H1 (cell line): ENCODE measurements at regions not wholly inside any gene's neighbourhood (a gene's known extent, or its start where the extent isn't known, plus 50 kb on each side); places are given as distances from the start of the nearest gene placed in this dataset.

Experiments
- CTCF ChIA-PET: fragments of 300-600 bp; sonication (Branson Sonifier 250); formaldehyde crosslinking; loops from one replicate; lab custom pipeline; 2021; ENCODE audit not compliant: partially characterized antibody; lab: Charles Lee
- POLR2A ChIA-PET: fragments of 300-600 bp; sonication (Branson Sonifier 250); formaldehyde crosslinking; loops from one replicate; lab custom pipeline; 2021; ENCODE audit warnings: inconsistent platforms; ENCODE audit not compliant: partially characterized antibody; lab: Charles Lee
- DNase-seq, 2 experiments: peaks; one replicate each; pipeline versions ENCODE4 v3.0.0 to v3.0.0-alpha.2; 2010 to 2022; ENCODE audit warnings: low spot score in 2 of 2, low read depth in 1 of 2, mixed read lengths in 1 of 2
- FAIRE-seq: peaks from 2 replicates; lab custom pipeline; 2011; peaks lifted over from hg19 to GRCh38; lab: Jason Lieb, UNC
- H2AFZ ChIP-seq: 2 replicates; pipeline ENCODE4 v1.8.1; 2012; ENCODE audit warnings: low read length, inconsistent platforms
- H2AK5ac ChIP-seq: 2 replicates; pipeline ENCODE4 v1.6.1; 2013; ENCODE audit warnings: low read depth, low read length
- H2BK120ac ChIP-seq: replicated peaks from 2 replicates; pipeline ENCODE3; 2013; ENCODE audit warnings: low read depth, low read length, inconsistent platforms
- H2BK12ac ChIP-seq: 2 replicates; pipeline ENCODE4 v1.6.1; 2013; ENCODE audit warnings: low read depth, low read length
- H2BK15ac ChIP-seq: 2 replicates; pipeline ENCODE4 v1.6.1; 2013; ENCODE audit warnings: low read length
- H2BK20ac ChIP-seq: 2 replicates; pipeline ENCODE4 v1.6.1; 2013; ENCODE audit warnings: low read length
- H2BK5ac ChIP-seq: 2 replicates; pipeline ENCODE4 v1.6.1; 2013; ENCODE audit warnings: low read depth, low read length
- H3K14ac ChIP-seq: 2 replicates; pipeline ENCODE4 v1.6.1; 2013; ENCODE audit warnings: inconsistent platforms; ENCODE audit not compliant: insufficient read length
- H3K18ac ChIP-seq: 2 replicates; pipeline ENCODE4 v1.6.1; 2013; ENCODE audit warnings: low read length; ENCODE audit errors: extremely low read depth
- H3K23ac ChIP-seq: 2 replicates; pipeline ENCODE4 v1.6.1; 2013; ENCODE audit warnings: inconsistent platforms; ENCODE audit not compliant: insufficient read length
- H3K23me2 ChIP-seq: 2 replicates; pipeline ENCODE4 v1.6.1; 2013; ENCODE audit warnings: low read depth, low read length
- H3K27ac ChIP-seq: 2 replicates; pipeline ENCODE4 v1.6.1; 2011; ENCODE audit warnings: low read depth, low read length, inconsistent platforms
- H3K27me3 ChIP-seq, 4 experiments: replicated peaks in 1 of 4; 1 replicate in 1 of 4; 2 replicates in 3 of 4; pipeline versions ENCODE4 v1.6.1 to v1.8.1; 2011 to 2013; ENCODE audit warnings: low read length in 3 of 4, mild to moderate bottlenecking in 3 of 4, inconsistent platforms in 2 of 4, mixed read lengths in 2 of 4, moderate library complexity in 1 of 4; ENCODE audit not compliant: control insufficient read depth in 3 of 4, insufficient read depth in 3 of 4; ENCODE audit errors: extremely low read depth in 1 of 4
- H3K36me3 ChIP-seq, 4 experiments: 2 replicates each; pipeline versions ENCODE4 v1.6.1 to v1.8.1; 2011 to 2013; ENCODE audit warnings: mild to moderate bottlenecking in 4 of 4, low read length in 3 of 4, moderate library complexity in 2 of 4, control low read depth in 1 of 4, inconsistent platforms in 1 of 4; ENCODE audit not compliant: insufficient read depth in 4 of 4, control insufficient read depth in 2 of 4
- H3K4ac ChIP-seq: replicated peaks from 2 replicates; pipeline ENCODE3; 2013; ENCODE audit warnings: low read length, low read depth, mixed read lengths, inconsistent platforms; ENCODE audit not compliant: insufficient read length
- H3K4me1 ChIP-seq, 4 experiments: replicated peaks in 1 of 4; 1 replicate in 1 of 4; 2 replicates in 3 of 4; pipeline versions ENCODE4 v1.6.1 to v1.8.1; 2011 to 2013; ENCODE audit warnings: low read length in 3 of 4, inconsistent platforms in 2 of 4, mixed read lengths in 1 of 4; ENCODE audit not compliant: insufficient read depth in 4 of 4, control insufficient read depth in 3 of 4
- H3K4me2 ChIP-seq, 2 experiments: 2 replicates each; pipeline versions ENCODE4 v1.6.1 to v1.8.1; 2011 to 2013; ENCODE audit warnings: low read depth in 2 of 2, low read length in 2 of 2, control low read depth in 1 of 2, inconsistent platforms in 1 of 2, mild to moderate bottlenecking in 1 of 2; ENCODE audit not compliant: insufficient read depth in 1 of 2
- H3K4me3 ChIP-seq, 4 experiments: fragments of 200-600, 300-600 bp in 1 of 4; sonication (generic), shearing (Covaris generic), sonication (Bioruptor Twin) in 1 of 4; 2 replicates each; pipeline versions ENCODE4 v1.5.1 to v1.8.1; 2011 to 2016; ENCODE audit warnings: low read length in 4 of 4, low read depth in 3 of 4, control low read depth in 2 of 4, inconsistent platforms in 2 of 4, mild to moderate bottlenecking in 2 of 4, mixed read lengths in 1 of 4, moderate library complexity in 1 of 4; ENCODE audit not compliant: insufficient read depth in 2 of 4; ENCODE audit errors: extremely low read depth in 1 of 4
- H3K56ac ChIP-seq: replicated peaks from 2 replicates; pipeline ENCODE3; 2013; ENCODE audit warnings: low read depth, mild to moderate bottlenecking, mixed read lengths, low read length, inconsistent platforms; ENCODE audit not compliant: insufficient read length
- H3K79me1 ChIP-seq: 2 replicates; pipeline ENCODE4 v1.6.1; 2013; ENCODE audit warnings: low read depth, low read length, control low read depth
- H3K79me2 ChIP-seq, 2 experiments: 2 replicates each; pipeline versions ENCODE4 v1.6.1 to v1.8.1; 2012 to 2013; ENCODE audit warnings: low read length in 2 of 2, mild to moderate bottlenecking in 2 of 2, inconsistent platforms in 1 of 2; ENCODE audit not compliant: insufficient read depth in 2 of 2, control insufficient read depth in 1 of 2
- H3K9ac ChIP-seq, 4 experiments: replicated peaks in 1 of 4; 1 replicate in 1 of 4; 2 replicates in 3 of 4; pipeline versions ENCODE4 v1.6.1 to v1.8.1; 2011 to 2013; ENCODE audit warnings: low read depth in 3 of 4, low read length in 3 of 4, control low read depth in 2 of 4, mild to moderate bottlenecking in 2 of 4, moderate library complexity in 2 of 4, inconsistent platforms in 1 of 4; ENCODE audit errors: extremely low read depth in 1 of 4
- H3K9me3 ChIP-seq, 2 experiments: 2 replicates each; pipeline versions ENCODE4 v1.6.1 to v1.8.1; 2012 to 2013; ENCODE audit warnings: mild to moderate bottlenecking in 2 of 2, moderate library complexity in 2 of 2, control low read depth in 1 of 2, inconsistent platforms in 1 of 2, low read depth in 1 of 2, low read length in 1 of 2, mixed read lengths in 1 of 2; ENCODE audit not compliant: insufficient read depth in 2 of 2
- H4K20me1 ChIP-seq, 2 experiments: replicated peaks in 1 of 2; 2 replicates each; pipeline versions ENCODE3 to v1.8.1; 2011 to 2013; ENCODE audit warnings: inconsistent platforms in 2 of 2, low read length in 2 of 2, mild to moderate bottlenecking in 1 of 2; ENCODE audit not compliant: insufficient read depth in 2 of 2, control insufficient read depth in 1 of 2
- H4K5ac ChIP-seq: 2 replicates; pipeline ENCODE4 v1.6.1; 2013; ENCODE audit warnings: low read length, low read depth, mixed read lengths, inconsistent platforms; ENCODE audit not compliant: insufficient read length
- H4K8ac ChIP-seq: 2 replicates; pipeline ENCODE4 v1.8.0; 2013; ENCODE audit warnings: mild to moderate bottlenecking, moderate library complexity, low read length, inconsistent platforms; ENCODE audit not compliant: insufficient read depth; ENCODE audit errors: extremely low read depth
- H4K91ac ChIP-seq: replicated peaks from 2 replicates; pipeline ENCODE3; 2013; ENCODE audit warnings: low read length, mixed read lengths, inconsistent platforms; ENCODE audit not compliant: insufficient read length
- CTBP2 ChIP-seq: IDR thresholded peaks from 2 replicates; pipeline ENCODE4 v1.7.0; 2011; ENCODE audit warnings: borderline replicate concordance, mild to moderate bottlenecking, moderate library complexity, mixed read lengths, low read length; ENCODE audit not compliant: insufficient read depth, insufficient read length
- CTCF ChIP-seq, 3 experiments: IDR thresholded peaks; 1 replicate in 2 of 3; 2 replicates in 1 of 3; pipeline versions ENCODE4 v1.5.1 to v1.6.1; 2011; ENCODE audit warnings: low read length in 3 of 3, mild to moderate bottlenecking in 3 of 3, inconsistent platforms in 2 of 3, low read depth in 1 of 3, moderate library complexity in 1 of 3; ENCODE audit not compliant: insufficient read depth in 1 of 3; ENCODE audit errors: control extremely low read depth in 1 of 3
- PHF8 ChIP-seq: fragments of 200-600 bp; sonication (generic); conservative IDR thresholded peaks from 2 replicates; pipeline ENCODE4 v1.7.1; 2012; ENCODE audit warnings: low read depth, mild to moderate bottlenecking, inconsistent platforms, low read length, moderate library complexity
- ZNF274 ChIP-seq: IDR thresholded peaks from 2 replicates; pipeline ENCODE4 v1.7.0; 2012; ENCODE audit warnings: low read length, borderline replicate concordance; ENCODE audit errors: extremely low read depth
- WGBS, 2 experiments: shearing (Covaris generic) in 1 of 2; methylation state at CpG; one replicate each; pipeline versions ENCODE4 v1.1.6 to v1.1.7; 2013 to 2015; ENCODE audit warnings: low lambda C conversion rate in 2 of 2, mixed read lengths in 2 of 2, inconsistent platforms in 1 of 2, low coverage in 1 of 2, missing lambda C conversion rate in 1 of 2; ENCODE audit not compliant: insufficient replicate concordance in 2 of 2, insufficient coverage in 1 of 2, insufficient read length in 1 of 2; ENCODE audit errors: extremely low coverage in 1 of 2, missing lambda C conversion rate in 1 of 2; 5-methylcytosine and 5-hydroxymethylcytosine counted together

GRCh38 chr4:44544158-44544557, 95.5 kb upstream of the KCTD8 start:
- Histone ChIP-seq H2AFZ (no peak overlapping the region), H2BK12ac (no peak overlapping the region), H3K14ac (no peak overlapping the region), H3K9me3 (no peaks in the 10 kb centered on the region), H3K4me2 (no peak overlapping the region), H3K79me2 (no peaks in the 10 kb centered on the region), H2BK5ac (no peak overlapping the region), H3K9ac (no peak overlapping the region), H2AK5ac (no peak overlapping the region), H2BK120ac (no peak overlapping the region), H3K27ac (no peak overlapping the region), H3K27me3 (no peaks in the 10 kb centered on the region), H3K4me3 (no peak overlapping the region), H4K20me1 (no peaks in the 10 kb centered on the region), H3K56ac (no peak overlapping the region), H3K23me2 (no peaks in the 10 kb centered on the region), H2BK15ac (no peak overlapping the region), H3K23ac (no peak overlapping the region), H4K5ac (no peak overlapping the region), H3K4me1 (peaks cover 0 to 3% (median 1%) of the 10 kb centered on the region in 4 experiments; a peak in 2 of 7 replicates), H2BK20ac (no peak overlapping the region), H4K8ac (no peak overlapping the region), H3K36me3 (no peaks in the 10 kb centered on the region), H3K4ac (no peak overlapping the region), H4K91ac (no peak overlapping the region), H3K18ac (no peak overlapping the region), H3K79me1 (no peaks in the 10 kb centered on the region)
- DNase-seq, result no peak
- ChIA-PET CTCF (no interaction called here), POLR2A (interaction anchor here (1.0 kb wide), 1 partner anchor 9 kb away, joined by 3 read pairs; no protein-coding TSS in a partner anchor)
- no peak for FAIRE-seq
- TF ChIP-seq CTCF (IDR thresholded peaks at IDR 0.05; ENCODE audit: control extremely low read depth in 1 of 3, insufficient read depth in 1 of 3, low read depth in 1 of 3, low read length in 3 of 3) (no peak), PHF8 (no peak), ZNF274 (no peak), CTBP2 (no peak)
- WGBS, 2 experiments, result 92% methylated on average over 2 of the region's 2 CpGs; no CpG with 5 or more reads in 1 of the 2 experiments
